Ascending aorta (tissue), 2 donors: ENCODE measurements at regions not wholly inside any gene's neighbourhood (a gene's known extent, or its start where the extent isn't known, plus 50 kb on each side); places are given as distances from the start of the nearest gene placed in this dataset.

Experiments used
- DNase-seq, 2 donors: peaks; one replicate each; pipeline ENCODE4 v3.0.0-alpha.2; 2019; ENCODE audit warnings: low spot score in 2 of 2
- H3K27ac ChIP-seq, 2 donors: fragments of 200-600 bp; sonication (generic); one replicate each; pipeline ENCODE4 v1.5.1; 2016 to 2017; ENCODE audit warnings: mild to moderate bottlenecking in 1 of 2
- H3K27me3 ChIP-seq: fragments of 200-600 bp; sonication (generic); one replicate; pipeline ENCODE4 v1.5.1; 2017
- H3K36me3 ChIP-seq, 2 donors: fragments of 200-600 bp; sonication (generic); one replicate each; pipeline ENCODE4 v1.5.1; 2016
- H3K4me1 ChIP-seq, 2 donors: fragments of 200-600 bp; sonication (generic); one replicate each; pipeline ENCODE4 v1.5.1; 2016 to 2017; ENCODE audit warnings: mild to moderate bottlenecking in 1 of 2
- H3K4me3 ChIP-seq, 2 donors: fragments of 200-600 bp; sonication (generic); one replicate each; pipeline ENCODE4 v1.5.1; 2016 to 2017; ENCODE audit warnings: mild to moderate bottlenecking in 1 of 2
- H3K9me3 ChIP-seq, 2 donors: fragments of 200-600 bp; sonication (generic); one replicate each; pipeline ENCODE4 v1.5.1; 2016
- intact Hi-C: fragments of 100-400 bp; cut with DNase I; formaldehyde crosslinking; loops from one replicate; pipeline ENCODE4 v1.15.1; 2023
- TF ChIP-seq, protein P1 (sequence below), 3 experiments: fragments of 200-600 bp in 2 of 3; fragments of 450-650 bp in 1 of 3; sonication (generic) in 2 of 3; IDR thresholded peaks; one replicate each; pipeline ENCODE4 v1.5.1; 2016 to 2019; ENCODE audit warnings: antibody characterized with exemption in 3 of 3, mild to moderate bottlenecking in 1 of 3, moderate library complexity in 1 of 3

DNA sequence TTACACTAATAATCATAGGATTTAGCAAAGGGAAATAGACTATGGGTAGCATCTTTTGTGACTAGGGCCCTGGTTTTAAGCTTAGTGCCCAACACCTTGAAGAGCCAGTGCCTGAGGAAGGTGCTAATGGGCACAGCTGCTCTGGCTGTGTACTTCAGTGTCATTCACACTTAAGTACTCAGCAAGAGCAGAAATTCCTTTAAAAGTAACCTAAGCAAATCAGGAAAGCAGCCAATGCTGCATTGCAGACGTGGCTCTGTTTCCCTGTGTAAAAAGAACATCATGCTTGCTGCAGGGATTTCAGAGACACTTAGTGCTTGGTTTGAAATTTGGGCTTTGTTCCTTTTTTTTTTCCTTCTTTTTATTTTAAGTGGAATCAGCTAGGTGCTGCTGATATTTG is 505.4 kb downstream of the SUCLG1 start:
- no peak for DNase-seq
- intact Hi-C loops = no loop called here

DNA sequence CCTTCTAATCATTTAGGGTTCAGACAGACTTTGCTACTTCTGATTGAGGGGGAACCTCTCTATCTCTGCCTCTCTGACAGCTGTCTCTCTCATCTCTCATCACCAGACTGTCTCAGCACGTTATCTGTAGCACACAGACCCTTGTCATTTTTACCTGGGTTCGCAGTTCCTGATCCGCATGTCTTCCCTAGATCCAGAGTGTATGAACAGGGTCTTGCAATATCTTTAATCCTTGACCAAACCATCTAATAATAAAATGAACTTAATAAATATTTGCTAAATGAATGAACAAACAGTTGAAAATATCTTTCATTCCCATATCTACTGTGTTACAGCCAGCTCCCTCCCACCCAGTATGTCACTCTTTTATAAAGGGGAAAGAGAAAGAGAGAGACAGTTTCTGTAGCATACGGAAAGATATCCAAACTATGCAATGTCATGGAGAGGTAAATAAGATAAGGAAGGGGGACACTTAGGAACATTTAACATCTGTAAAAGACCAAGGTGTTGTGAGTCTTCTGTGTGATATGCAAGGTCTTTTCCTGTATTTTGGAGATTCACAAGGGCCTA is 507.6 kb downstream of the SUCLG1 start:
- Histone ChIP-seq H3K27me3 (no peaks in the 10 kb centered on the region), H3K4me1 (no peaks in the 10 kb centered on the region), H3K9me3 (no peaks in the 10 kb centered on the region), H3K4me3 (no peak overlapping the region), H3K36me3 (no peaks in the 10 kb centered on the region), H3K27ac (no peak overlapping the region)
- TF ChIP-seq, protein P1, sequence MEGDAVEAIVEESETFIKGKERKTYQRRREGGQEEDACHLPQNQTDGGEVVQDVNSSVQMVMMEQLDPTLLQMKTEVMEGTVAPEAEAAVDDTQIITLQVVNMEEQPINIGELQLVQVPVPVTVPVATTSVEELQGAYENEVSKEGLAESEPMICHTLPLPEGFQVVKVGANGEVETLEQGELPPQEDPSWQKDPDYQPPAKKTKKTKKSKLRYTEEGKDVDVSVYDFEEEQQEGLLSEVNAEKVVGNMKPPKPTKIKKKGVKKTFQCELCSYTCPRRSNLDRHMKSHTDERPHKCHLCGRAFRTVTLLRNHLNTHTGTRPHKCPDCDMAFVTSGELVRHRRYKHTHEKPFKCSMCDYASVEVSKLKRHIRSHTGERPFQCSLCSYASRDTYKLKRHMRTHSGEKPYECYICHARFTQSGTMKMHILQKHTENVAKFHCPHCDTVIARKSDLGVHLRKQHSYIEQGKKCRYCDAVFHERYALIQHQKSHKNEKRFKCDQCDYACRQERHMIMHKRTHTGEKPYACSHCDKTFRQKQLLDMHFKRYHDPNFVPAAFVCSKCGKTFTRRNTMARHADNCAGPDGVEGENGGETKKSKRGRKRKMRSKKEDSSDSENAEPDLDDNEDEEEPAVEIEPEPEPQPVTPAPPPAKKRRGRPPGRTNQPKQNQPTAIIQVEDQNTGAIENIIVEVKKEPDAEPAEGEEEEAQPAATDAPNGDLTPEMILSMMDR (IDR thresholded peaks at IDR 0.05) = no peak
- DNase-seq = no peak
- intact Hi-C loops = no loop called here

More for the DNA sequence above, 505.4 kb downstream of the SUCLG1 start:
- no peaks in the 10 kb centered on the region for H3K4me1 ChIP-seq
- H3K36me3 ChIP-seq = no peaks in the 10 kb centered on the region
- H3K4me3 ChIP-seq = no peak overlapping the region
- TF ChIP-seq, protein P1 (IDR thresholded peaks at IDR 0.05) = no peak
- no peaks in the 10 kb centered on the region for H3K9me3 ChIP-seq
- no peak overlapping the region for H3K27ac ChIP-seq
- H3K27me3 ChIP-seq = no peaks in the 10 kb centered on the region

DNA sequence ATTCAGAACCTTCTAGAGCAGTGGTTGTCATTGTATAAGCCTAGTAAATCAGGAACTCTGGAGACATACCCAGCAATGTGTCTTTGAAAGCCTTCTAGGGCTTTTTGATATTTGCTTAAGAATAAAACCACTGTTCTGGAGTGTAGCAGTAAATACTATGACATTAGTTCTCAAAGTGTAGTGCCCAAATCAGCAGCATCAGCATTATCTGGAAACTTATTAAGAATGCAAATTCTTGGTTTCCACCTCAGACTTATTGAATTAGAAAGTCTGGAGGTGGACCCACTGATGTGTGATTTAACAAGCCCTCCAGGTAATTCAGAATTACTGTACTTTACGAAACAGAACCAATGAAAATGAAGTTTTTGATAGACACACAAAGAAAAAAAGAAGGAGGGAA is 509.7 kb downstream of the SUCLG1 start:
- intact Hi-C loops = no loop called here

DNA sequence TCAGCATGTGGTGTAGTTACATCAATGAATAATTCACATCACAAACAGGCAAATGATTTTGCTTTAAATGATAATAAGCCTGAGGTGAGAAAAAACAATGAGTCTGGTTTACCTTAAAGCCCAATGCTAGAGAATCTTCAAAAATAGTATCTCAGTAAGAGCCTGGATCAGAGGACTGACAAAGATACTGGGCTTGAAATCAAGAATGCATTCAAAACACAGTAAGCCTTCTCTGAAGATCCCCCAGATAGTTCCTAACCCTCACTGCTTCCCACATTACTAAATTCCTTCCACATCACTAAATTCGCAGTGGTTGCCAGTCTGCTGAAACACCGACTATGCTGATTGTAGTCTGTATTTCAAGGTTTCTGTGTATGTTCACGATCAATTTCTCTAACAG is 514.9 kb downstream of the SUCLG1 start:
- DNase-seq = no peak
- intact Hi-C loops = no loop called here
- TF ChIP-seq, protein P1 (IDR thresholded peaks at IDR 0.05) = no peak
- Histone ChIP-seq H3K27ac (no peak overlapping the region), H3K9me3 (no peaks in the 10 kb centered on the region), H3K36me3 (no peaks in the 10 kb centered on the region), H3K4me1 (no peaks in the 10 kb centered on the region), H3K27me3 (no peaks in the 10 kb centered on the region), H3K4me3 (no peak overlapping the region)

More for the DNA sequence above, 509.7 kb downstream of the SUCLG1 start:
- DNase-seq = no peak
- H3K27ac ChIP-seq = no peak overlapping the region
- H3K36me3 ChIP-seq = no peaks in the 10 kb centered on the region
- no peaks in the 10 kb centered on the region for H3K9me3 ChIP-seq
- no peaks in the 10 kb centered on the region for H3K4me1 ChIP-seq
- TF ChIP-seq, protein P1 (IDR thresholded peaks at IDR 0.05) = no peak
- no peak overlapping the region for H3K4me3 ChIP-seq
- H3K27me3 ChIP-seq = no peaks in the 10 kb centered on the region

DNA sequence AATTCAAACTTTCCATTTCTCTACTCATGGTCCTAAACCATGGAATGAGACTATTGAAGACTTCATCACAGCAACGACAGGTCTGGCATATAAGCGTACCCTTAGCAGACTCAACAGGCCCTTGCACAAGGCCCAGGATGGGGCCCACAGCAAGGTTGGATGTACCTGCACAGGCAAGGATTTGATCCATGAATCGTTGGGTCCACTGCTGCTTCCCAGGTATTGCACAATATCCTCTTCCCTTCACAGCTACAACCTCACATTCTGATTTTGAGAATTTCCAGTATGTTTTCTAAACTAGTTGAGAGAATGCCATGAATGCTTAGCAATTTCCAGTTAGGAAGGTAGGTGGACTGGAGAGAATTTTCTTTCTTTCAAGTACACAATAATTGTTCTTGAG is 515.8 kb downstream of the SUCLG1 start:
- no peaks in the 10 kb centered on the region for H3K4me1 ChIP-seq
- no peak for DNase-seq
- TF ChIP-seq, protein P1 (IDR thresholded peaks at IDR 0.05) = no peak
- no peaks in the 10 kb centered on the region for H3K9me3 ChIP-seq
- no peak overlapping the region for H3K27ac ChIP-seq
- H3K4me3 ChIP-seq = no peak overlapping the region
- intact Hi-C loops = no loop called here
- no peaks in the 10 kb centered on the region for H3K36me3 ChIP-seq
- no peaks in the 10 kb centered on the region for H3K27me3 ChIP-seq

DNA sequence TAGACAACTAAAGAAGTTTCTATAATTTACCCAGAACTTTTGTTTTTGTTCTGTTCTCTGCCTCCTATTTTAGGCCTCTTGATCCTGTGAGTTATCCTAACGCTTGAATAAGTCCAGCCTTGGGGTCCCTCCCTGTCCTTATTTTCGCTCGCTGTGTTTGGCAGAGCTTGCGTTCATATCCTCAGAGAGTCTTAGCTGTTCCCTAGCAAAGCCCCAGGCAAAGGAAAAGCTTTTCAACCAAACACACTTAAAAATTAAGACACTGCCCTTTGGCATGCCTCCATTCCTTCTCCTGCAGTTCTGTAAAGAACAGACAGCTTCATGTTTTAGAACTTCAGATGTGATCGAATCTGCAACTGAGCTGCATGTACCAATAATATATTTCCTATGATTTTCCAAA is 517.2 kb downstream of the SUCLG1 start:
- Histone ChIP-seq H3K4me3 (no peak overlapping the region), H3K27ac (no peak overlapping the region), H3K4me1 (no peaks in the 10 kb centered on the region), H3K27me3 (no peaks in the 10 kb centered on the region), H3K36me3 (no peaks in the 10 kb centered on the region), H3K9me3 (no peaks in the 10 kb centered on the region)
- DNase-seq = no peak
- TF ChIP-seq, protein P1 (IDR thresholded peaks at IDR 0.05) = no peak
- intact Hi-C loops = no loop called here
